ENCODE measurements at regions not wholly inside any gene's neighbourhood (a gene's known extent, or its start where the extent isn't known, plus 50 kb on each side); places are given as distances from the start of the nearest gene placed in this dataset.

DNA sequence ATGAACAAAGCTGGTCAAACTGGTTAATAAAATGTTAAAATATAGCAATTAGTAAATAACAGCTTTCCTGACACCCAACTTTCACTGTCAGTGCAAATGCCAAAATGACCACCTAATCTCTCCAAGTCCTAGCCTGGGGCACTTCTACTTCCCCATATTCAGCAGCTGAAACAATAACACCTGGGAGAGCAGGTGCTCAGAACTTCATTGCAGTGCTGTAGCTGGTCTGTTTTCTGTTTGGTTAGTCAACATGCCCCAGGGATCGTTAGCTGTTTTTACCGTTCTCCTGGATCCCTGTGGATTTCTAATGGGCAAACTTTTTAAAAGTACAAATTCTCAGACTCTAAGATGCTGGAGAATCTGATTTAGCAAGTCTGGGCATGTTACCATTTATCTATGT is 759.7 kb downstream of the GALC start:
- Histone ChIP-seq H2AK5ac (ENCODE audit: low read depth, low read length) (no peak overlapping the region), H3K9ac (ENCODE audit: low read depth, low read length) (no peak overlapping the region), H3K18ac (ENCODE audit: low read depth, low read length) (no peak overlapping the region), H2AFZ (replicated peaks; ENCODE audit: low read length, poor library complexity) (no peak overlapping the region), H3K4me3 (ENCODE audit: insufficient read depth, low read depth, low read length) (no peak overlapping the region), H2BK15ac (ENCODE audit: low read depth, low read length) (no peak overlapping the region), H3K27me3 (ENCODE audit: control insufficient read depth, insufficient read depth, low read length) (no peaks in the 10 kb centered on the region), H4K8ac (ENCODE audit: low read depth in 2 of 2, low read length in 2 of 2) (no peak overlapping the region), H3K36me3 (ENCODE audit: control insufficient read depth, insufficient read depth, low read length) (no peaks in the 10 kb centered on the region), H4K91ac (ENCODE audit: insufficient read depth, low read depth, low read length) (no peak overlapping the region), H2BK20ac (ENCODE audit: low read depth, low read length) (no peak overlapping the region), H2BK120ac (ENCODE audit: low read depth, low read length) (no peak overlapping the region), H3K79me1 (ENCODE audit: low read depth in 1 of 2, low read length in 2 of 2) (no peaks in the 10 kb centered on the region), H3K14ac (replicated peaks; ENCODE audit: low read depth, low read length) (no peak overlapping the region), H3K4me2 (ENCODE audit: low read depth, low read length) (no peak overlapping the region), H3K4ac (ENCODE audit: low read depth, low read length) (no peak overlapping the region), H3K9me1 (ENCODE audit: insufficient read depth, low read length) (no peaks in the 10 kb centered on the region), H3K27ac (ENCODE audit: insufficient read depth, low read length) (no peak overlapping the region), H2AK9ac (replicated peaks; ENCODE audit: low read depth, low read length, poor library complexity) (no peak overlapping the region), H3K56ac (ENCODE audit: extremely low read depth, insufficient read depth, low read length) (no peak overlapping the region), H3K4me1 (ENCODE audit: control insufficient read depth, insufficient read depth, low read length) (no peaks in the 10 kb centered on the region), H3K9me3 (ENCODE audit: control insufficient read depth, insufficient read depth, low read length) (peaks cover 2% of the 10 kb centered on the region; the same call in 1 of the 2 replicates), H4K5ac (ENCODE audit: low read depth, low read length) (no peak overlapping the region), H3K23ac (ENCODE audit: low read depth, low read length) (no peak overlapping the region), H2BK5ac (ENCODE audit: low read depth, low read length, poor library complexity, severe bottlenecking) (no peak overlapping the region), H4K20me1 (ENCODE audit: insufficient read depth, low read length) (no peaks in the 10 kb centered on the region)
- TF ChIP-seq SMC3 (IDR thresholded peaks at IDR 0.05; ENCODE audit: low read depth, low read length) (no peak), NFE2L2 (IDR thresholded peaks at IDR 0.05; ENCODE audit: low read depth, low read length) (no peak), CHD1 (IDR thresholded peaks at IDR 0.05; ENCODE audit: low read depth, low read length) (no peak), RAD21 (IDR thresholded peaks at IDR 0.05; ENCODE audit: low read length) (no peak), RCOR1 (IDR thresholded peaks at IDR 0.05; ENCODE audit: insufficient replicate concordance, low read length) (no peak), POLR2A (IDR thresholded peaks at IDR 0.05; ENCODE audit: low read depth, low read length) (no peak), BHLHE40 (IDR thresholded peaks at IDR 0.05; ENCODE audit: low read depth, low read length) (no peak), MXI1 (IDR thresholded peaks at IDR 0.05; ENCODE audit: borderline replicate concordance, low read depth, low read length) (no peak), FOS (IDR thresholded peaks at IDR 0.05; ENCODE audit: low read depth, low read length) (no peak), CEBPB (IDR thresholded peaks at IDR 0.05; ENCODE audit: low read depth, low read length) (no peak), RFX5 (IDR thresholded peaks at IDR 0.05; ENCODE audit: low read depth, low read length) (no peak), MAFK (IDR thresholded peaks at IDR 0.05; ENCODE audit: low read depth, low read length) (no peak), MAZ (IDR thresholded peaks at IDR 0.05; ENCODE audit: borderline replicate concordance, low read depth, low read length) (no peak)
- TF ChIP-seq, protein P1, sequence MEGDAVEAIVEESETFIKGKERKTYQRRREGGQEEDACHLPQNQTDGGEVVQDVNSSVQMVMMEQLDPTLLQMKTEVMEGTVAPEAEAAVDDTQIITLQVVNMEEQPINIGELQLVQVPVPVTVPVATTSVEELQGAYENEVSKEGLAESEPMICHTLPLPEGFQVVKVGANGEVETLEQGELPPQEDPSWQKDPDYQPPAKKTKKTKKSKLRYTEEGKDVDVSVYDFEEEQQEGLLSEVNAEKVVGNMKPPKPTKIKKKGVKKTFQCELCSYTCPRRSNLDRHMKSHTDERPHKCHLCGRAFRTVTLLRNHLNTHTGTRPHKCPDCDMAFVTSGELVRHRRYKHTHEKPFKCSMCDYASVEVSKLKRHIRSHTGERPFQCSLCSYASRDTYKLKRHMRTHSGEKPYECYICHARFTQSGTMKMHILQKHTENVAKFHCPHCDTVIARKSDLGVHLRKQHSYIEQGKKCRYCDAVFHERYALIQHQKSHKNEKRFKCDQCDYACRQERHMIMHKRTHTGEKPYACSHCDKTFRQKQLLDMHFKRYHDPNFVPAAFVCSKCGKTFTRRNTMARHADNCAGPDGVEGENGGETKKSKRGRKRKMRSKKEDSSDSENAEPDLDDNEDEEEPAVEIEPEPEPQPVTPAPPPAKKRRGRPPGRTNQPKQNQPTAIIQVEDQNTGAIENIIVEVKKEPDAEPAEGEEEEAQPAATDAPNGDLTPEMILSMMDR (conservative IDR thresholded peaks at IDR 0.05; ENCODE audit: low read depth, low read length), result no peak
- TF ChIP-seq, protein P2, sequence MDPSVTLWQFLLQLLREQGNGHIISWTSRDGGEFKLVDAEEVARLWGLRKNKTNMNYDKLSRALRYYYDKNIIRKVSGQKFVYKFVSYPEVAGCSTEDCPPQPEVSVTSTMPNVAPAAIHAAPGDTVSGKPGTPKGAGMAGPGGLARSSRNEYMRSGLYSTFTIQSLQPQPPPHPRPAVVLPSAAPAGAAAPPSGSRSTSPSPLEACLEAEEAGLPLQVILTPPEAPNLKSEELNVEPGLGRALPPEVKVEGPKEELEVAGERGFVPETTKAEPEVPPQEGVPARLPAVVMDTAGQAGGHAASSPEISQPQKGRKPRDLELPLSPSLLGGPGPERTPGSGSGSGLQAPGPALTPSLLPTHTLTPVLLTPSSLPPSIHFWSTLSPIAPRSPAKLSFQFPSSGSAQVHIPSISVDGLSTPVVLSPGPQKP (IDR thresholded peaks at IDR 0.05; ENCODE audit: borderline replicate concordance, low read depth, low read length), result no peak
- TF ChIP-seq, protein P3, sequence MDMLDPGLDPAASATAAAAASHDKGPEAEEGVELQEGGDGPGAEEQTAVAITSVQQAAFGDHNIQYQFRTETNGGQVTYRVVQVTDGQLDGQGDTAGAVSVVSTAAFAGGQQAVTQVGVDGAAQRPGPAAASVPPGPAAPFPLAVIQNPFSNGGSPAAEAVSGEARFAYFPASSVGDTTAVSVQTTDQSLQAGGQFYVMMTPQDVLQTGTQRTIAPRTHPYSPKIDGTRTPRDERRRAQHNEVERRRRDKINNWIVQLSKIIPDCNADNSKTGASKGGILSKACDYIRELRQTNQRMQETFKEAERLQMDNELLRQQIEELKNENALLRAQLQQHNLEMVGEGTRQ (IDR thresholded peaks at IDR 0.05; ENCODE audit: low read depth, low read length), result no peak
- intact Hi-C loops (cut with micrococcal nuclease) (no loop called here), dilution Hi-C loops (cut with HindIII; ENCODE audit: low sequenced_read_pairs, unreplicated experiment) (no loop called here), in situ Hi-C loops (cut with MboI; ENCODE audit: low sequenced_read_pairs) (no loop called here)
- ChIA-PET POLR2A (ENCODE audit: unreplicated experiment) (no interaction called here), CTCF (interaction anchor here (0.5 to 1.7 kb wide), 2 partner anchors 66 to 183 kb away, joined by 3 to 4 read pairs; no protein-coding TSS in a partner anchor)
- no peak for DNase-seq
- BruUV-seq (replicated peaks), result no TSS peak
- no peak for ATAC-seq (ENCODE audit: low read depth)
- WGBS, 2 experiments (ENCODE audit: extremely low coverage in 2 of 2, insufficient read length in 1 of 2), result no CpG with 5 or more reads among the region's 2 CpGs

Data from IMR-90 (cell line).